ENCODE measurements at regions not wholly inside any gene's neighbourhood (a gene's known extent, or its start where the extent isn't known, plus 50 kb on each side); places are given as distances from the start of the nearest gene placed in this dataset.

GRCh38 chr2:236402033-236402790 lies 138.0 kb upstream of the ASB18 start:
- Histone ChIP-seq H3K4me3 (ENCODE audit: control insufficient read depth in 1 of 2, extremely low read depth in 1 of 2, low read length in 1 of 2) (no peak overlapping the region), H3K9me3 (no peaks in the 10 kb centered on the region), H3K36me3 (ENCODE audit: control insufficient read depth in 2 of 2, extremely low read depth in 1 of 2, insufficient read depth in 1 of 2, low read length in 1 of 2) (no peaks in the 10 kb centered on the region), H3K4me1 (ENCODE audit: control insufficient read depth in 1 of 2, extremely low read depth in 1 of 2, insufficient read depth in 2 of 2, low read length in 2 of 2) (no peaks in the 10 kb centered on the region), H3K27me3 (replicated peaks in 1 of 2; ENCODE audit: control insufficient read depth in 2 of 2, extremely low read depth in 1 of 2, insufficient read depth in 2 of 2, low read length in 1 of 2) (peaks cover 0 to 8% of the 10 kb centered on the region in 2 experiments), H3K27ac (ENCODE audit: low read length) (no peak overlapping the region)
- Mint-ChIP-seq H3K4me1 (no peaks in the 10 kb centered on the region), H3K9me3 (no peaks in the 10 kb centered on the region), H3K36me3 (no peaks in the 10 kb centered on the region), H3K4me3 (no peak overlapping the region), H3K27me3 (peaks cover 2 to 15% of the 10 kb centered on the region in 2 donors), H3K27ac (no peak overlapping the region)
- DNase-seq: no peak
- ChIA-PET POLR2A (interaction anchor here in 1 of 2 donors (0.5 kb wide), 1 partner anchor 1178 kb away, joined by 3 read pairs; no protein-coding TSS in a partner anchor), CTCF (interaction anchor here in 1 of 2 donors (0.6 kb wide), 1 partner anchor 702 kb away, joined by 7 read pairs; no protein-coding TSS in a partner anchor)
- ATAC-seq (replicated peaks in 1 of 4): no peak
- 58% methylated on average over 6 of the region's 12 CpGs for WGBS (ENCODE audit: insufficient coverage)

- H3K36me3 Mint-ChIP-seq: no peaks in the 10 kb centered on the region
- WGBS (ENCODE audit: insufficient coverage): 91% methylated on average over 4 of the region's 4 CpGs
- no peak overlapping the region for H3K27ac ChIP-seq (ENCODE audit: low read length)
- H3K27me3 Mint-ChIP-seq: peaks cover 2 to 15% of the 10 kb centered on the region in 2 donors
- H3K9me3 Mint-ChIP-seq: no peaks in the 10 kb centered on the region
- ChIA-PET CTCF (no interaction called here), POLR2A (interaction anchor here in 1 of 2 donors (0.5 kb wide), 1 partner anchor 1179 kb away, joined by 3 read pairs; no protein-coding TSS in a partner anchor)
- H3K4me3 Mint-ChIP-seq: no peak overlapping the region
- no peaks in the 10 kb centered on the region for H3K9me3 ChIP-seq
- H3K27ac Mint-ChIP-seq: no peak overlapping the region
- H3K4me1 ChIP-seq (ENCODE audit: control insufficient read depth in 1 of 2, extremely low read depth in 1 of 2, insufficient read depth in 2 of 2, low read length in 2 of 2): no peaks in the 10 kb centered on the region
- H3K4me3 ChIP-seq (ENCODE audit: control insufficient read depth in 1 of 2, extremely low read depth in 1 of 2, low read length in 1 of 2): no peak overlapping the region
- no peak for ATAC-seq (replicated peaks in 1 of 4)
- DNase-seq: no peak
- peaks cover 0 to 10% of the 10 kb centered on the region in 2 experiments for H3K27me3 ChIP-seq (replicated peaks in 1 of 2; ENCODE audit: control insufficient read depth in 2 of 2, extremely low read depth in 1 of 2, insufficient read depth in 2 of 2, low read length in 1 of 2)
- no peaks in the 10 kb centered on the region for H3K4me1 Mint-ChIP-seq
- H3K36me3 ChIP-seq (ENCODE audit: control insufficient read depth in 2 of 2, extremely low read depth in 1 of 2, insufficient read depth in 1 of 2, low read length in 1 of 2): no peaks in the 10 kb centered on the region
Observed at GRCh38 chr2:236403125-236403524, 138.9 kb upstream of the ASB18 start.

GRCh38 chr2:236403811-236404210 lies 139.6 kb upstream of the ASB18 start:
- POLR2A ChIA-PET: no interaction called here
- no peaks in the 10 kb centered on the region for H3K9me3 Mint-ChIP-seq
- no peaks in the 10 kb centered on the region for H3K4me1 Mint-ChIP-seq
- Histone ChIP-seq H3K4me1 (ENCODE audit: control insufficient read depth in 1 of 2, extremely low read depth in 1 of 2, insufficient read depth in 2 of 2, low read length in 2 of 2) (no peaks in the 10 kb centered on the region), H3K9me3 (no peaks in the 10 kb centered on the region), H3K27me3 (replicated peaks in 1 of 2; ENCODE audit: control insufficient read depth in 2 of 2, extremely low read depth in 1 of 2, insufficient read depth in 2 of 2, low read length in 1 of 2) (peaks cover 0 to 15% of the 10 kb centered on the region in 2 experiments), H3K4me3 (ENCODE audit: control insufficient read depth in 1 of 2, extremely low read depth in 1 of 2, low read length in 1 of 2) (no peak overlapping the region), H3K27ac (ENCODE audit: low read length) (no peak overlapping the region), H3K36me3 (ENCODE audit: control insufficient read depth in 2 of 2, extremely low read depth in 1 of 2, insufficient read depth in 1 of 2, low read length in 1 of 2) (no peaks in the 10 kb centered on the region)
- DNase-seq (no peak), ATAC-seq (replicated peaks in 1 of 4) (no peak)
- no peaks in the 10 kb centered on the region for H3K36me3 Mint-ChIP-seq
- CTCF ChIA-PET: no interaction called here
- WGBS (ENCODE audit: insufficient coverage): 85% methylated on average over 9 of the region's 10 CpGs
- H3K4me3 Mint-ChIP-seq: no peak overlapping the region
- H3K27me3 Mint-ChIP-seq: peaks cover 3 to 15% of the 10 kb centered on the region in 2 donors
- H3K27ac Mint-ChIP-seq: no peak overlapping the region

GRCh38 chr2:236404346-236404745 lies 140.1 kb upstream of the ASB18 start:
- WGBS (ENCODE audit: insufficient coverage): 92% methylated on average over 6 of the region's 6 CpGs
- no peak for ATAC-seq (replicated peaks in 1 of 4)

GRCh38 chr2:236405357-236405756 lies 141.2 kb upstream of the ASB18 start:
- H3K27me3 Mint-ChIP-seq: peaks cover 4 to 15% of the 10 kb centered on the region in 2 donors
- H3K27ac Mint-ChIP-seq: no peak overlapping the region
- no peak overlapping the region for H3K4me3 ChIP-seq (ENCODE audit: control insufficient read depth in 1 of 2, extremely low read depth in 1 of 2, low read length in 1 of 2)
- no CpG with 5 or more reads among the region's 8 CpGs for WGBS (ENCODE audit: insufficient coverage)
- H3K4me1 ChIP-seq (ENCODE audit: control insufficient read depth in 1 of 2, extremely low read depth in 1 of 2, insufficient read depth in 2 of 2, low read length in 2 of 2): no peaks in the 10 kb centered on the region
- ChIA-PET CTCF (no interaction called here), POLR2A (no interaction called here)
- DNase-seq (no peak), ATAC-seq (replicated peaks in 1 of 4) (no peak)
- H3K27ac ChIP-seq (ENCODE audit: low read length): no peak overlapping the region
- H3K4me1 Mint-ChIP-seq: no peaks in the 10 kb centered on the region
- H3K27me3 ChIP-seq (replicated peaks in 1 of 2; ENCODE audit: control insufficient read depth in 2 of 2, extremely low read depth in 1 of 2, insufficient read depth in 2 of 2, low read length in 1 of 2): peaks cover 0 to 18% of the 10 kb centered on the region in 2 experiments
- no peak overlapping the region for H3K4me3 Mint-ChIP-seq
- H3K36me3 ChIP-seq (ENCODE audit: control insufficient read depth in 2 of 2, extremely low read depth in 1 of 2, insufficient read depth in 1 of 2, low read length in 1 of 2): no peaks in the 10 kb centered on the region
- H3K9me3 Mint-ChIP-seq: no peaks in the 10 kb centered on the region
- no peaks in the 10 kb centered on the region for H3K9me3 ChIP-seq
- no peaks in the 10 kb centered on the region for H3K36me3 Mint-ChIP-seq

More at GRCh38 chr2:236404346-236404745, 140.1 kb upstream of the ASB18 start:
- Histone ChIP-seq H3K4me3 (ENCODE audit: control insufficient read depth in 1 of 2, extremely low read depth in 1 of 2, low read length in 1 of 2) (no peak overlapping the region), H3K27ac (ENCODE audit: low read length) (no peak overlapping the region), H3K36me3 (ENCODE audit: control insufficient read depth in 2 of 2, extremely low read depth in 1 of 2, insufficient read depth in 1 of 2, low read length in 1 of 2) (no peaks in the 10 kb centered on the region), H3K9me3 (no peaks in the 10 kb centered on the region), H3K27me3 (replicated peaks in 1 of 2; ENCODE audit: control insufficient read depth in 2 of 2, extremely low read depth in 1 of 2, insufficient read depth in 2 of 2, low read length in 1 of 2) (peaks cover 0 to 18% of the 10 kb centered on the region in 2 experiments), H3K4me1 (ENCODE audit: control insufficient read depth in 1 of 2, extremely low read depth in 1 of 2, insufficient read depth in 2 of 2, low read length in 2 of 2) (no peaks in the 10 kb centered on the region)
- Mint-ChIP-seq H3K9me3 (no peaks in the 10 kb centered on the region), H3K36me3 (no peaks in the 10 kb centered on the region), H3K4me1 (no peaks in the 10 kb centered on the region), H3K4me3 (no peak overlapping the region), H3K27me3 (peaks cover 4 to 15% of the 10 kb centered on the region in 2 donors), H3K27ac (no peak overlapping the region)
- CTCF ChIA-PET: interaction anchor here in 1 of 2 donors (0.7 kb wide), 1 partner anchor 31 kb away, joined by 4 read pairs; no protein-coding TSS in a partner anchor
- DNase-seq: no peak
- POLR2A ChIA-PET: no interaction called here

- no peaks in the 10 kb centered on the region for H3K4me1 Mint-ChIP-seq
- ATAC-seq (replicated peaks in 1 of 4) (no peak), DNase-seq (no peak)
- H3K4me3 Mint-ChIP-seq: no peak overlapping the region
- Histone ChIP-seq H3K36me3 (ENCODE audit: control insufficient read depth in 2 of 2, extremely low read depth in 1 of 2, insufficient read depth in 1 of 2, low read length in 1 of 2) (no peaks in the 10 kb centered on the region), H3K27ac (ENCODE audit: low read length) (no peak overlapping the region), H3K4me1 (ENCODE audit: control insufficient read depth in 1 of 2, extremely low read depth in 1 of 2, insufficient read depth in 2 of 2, low read length in 2 of 2) (no peaks in the 10 kb centered on the region), H3K27me3 (replicated peaks in 1 of 2; ENCODE audit: control insufficient read depth in 2 of 2, extremely low read depth in 1 of 2, insufficient read depth in 2 of 2, low read length in 1 of 2) (peaks cover 0 to 12% of the 10 kb centered on the region in 2 experiments), H3K9me3 (no peaks in the 10 kb centered on the region), H3K4me3 (ENCODE audit: control insufficient read depth in 1 of 2, extremely low read depth in 1 of 2, low read length in 1 of 2) (no peak overlapping the region)
- no peaks in the 10 kb centered on the region for H3K36me3 Mint-ChIP-seq
- peaks cover 2 to 14% of the 10 kb centered on the region in 2 donors for H3K27me3 Mint-ChIP-seq
- ChIA-PET POLR2A (no interaction called here), CTCF (no interaction called here)
- peaks cover 0 to 4% (median 0%) of the 10 kb centered on the region in 3 donors for H3K9me3 Mint-ChIP-seq
- 90% methylated on average over 6 of the region's 7 CpGs for WGBS (ENCODE audit: insufficient coverage)
- H3K27ac Mint-ChIP-seq: no peak overlapping the region
Observed at GRCh38 chr2:236408090-236408489, 143.9 kb upstream of the ASB18 start.

Data from T-cell (primary cell).